ENCODE measurements at regions not wholly inside any gene's neighbourhood (a gene's known extent, or its start where the extent isn't known, plus 50 kb on each side); places are given as distances from the start of the nearest gene placed in this dataset.

DNA sequence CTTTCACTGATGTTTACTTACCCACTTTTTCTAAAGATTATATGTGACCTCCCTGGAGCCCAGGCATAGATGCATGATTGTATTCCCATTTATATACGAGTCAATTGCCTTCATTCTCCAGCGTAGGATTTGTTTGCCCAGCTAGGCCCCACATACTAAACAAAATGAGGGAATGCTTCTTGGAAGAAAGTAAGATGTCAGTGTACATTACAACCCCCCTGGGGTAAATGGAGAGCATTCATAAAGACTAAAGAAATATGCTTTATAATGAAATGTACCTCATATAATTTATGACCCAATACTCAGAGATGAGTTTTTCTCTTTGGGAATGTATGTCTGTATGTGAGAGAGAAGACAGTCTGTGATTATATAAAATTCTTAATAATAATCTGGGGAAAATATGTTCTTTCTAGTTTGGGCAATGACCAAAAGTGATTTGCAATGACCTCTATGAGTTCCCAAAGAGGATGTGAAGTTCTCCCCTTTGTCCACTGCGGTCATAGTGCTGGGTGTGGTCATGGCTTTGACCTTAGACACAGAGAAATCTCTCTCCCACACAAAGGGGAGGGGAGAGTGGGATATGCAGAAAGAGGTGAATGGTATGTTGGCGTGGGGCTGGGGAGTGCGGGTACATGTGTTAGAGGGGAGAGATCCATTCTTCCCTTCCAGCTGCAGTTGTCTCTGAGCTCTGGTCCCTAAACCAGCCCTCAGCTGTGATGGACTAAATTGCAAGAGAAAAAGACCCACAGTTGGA is 175.6 kb downstream of the EN1 start:
- TF ChIP-seq, protein P1, sequence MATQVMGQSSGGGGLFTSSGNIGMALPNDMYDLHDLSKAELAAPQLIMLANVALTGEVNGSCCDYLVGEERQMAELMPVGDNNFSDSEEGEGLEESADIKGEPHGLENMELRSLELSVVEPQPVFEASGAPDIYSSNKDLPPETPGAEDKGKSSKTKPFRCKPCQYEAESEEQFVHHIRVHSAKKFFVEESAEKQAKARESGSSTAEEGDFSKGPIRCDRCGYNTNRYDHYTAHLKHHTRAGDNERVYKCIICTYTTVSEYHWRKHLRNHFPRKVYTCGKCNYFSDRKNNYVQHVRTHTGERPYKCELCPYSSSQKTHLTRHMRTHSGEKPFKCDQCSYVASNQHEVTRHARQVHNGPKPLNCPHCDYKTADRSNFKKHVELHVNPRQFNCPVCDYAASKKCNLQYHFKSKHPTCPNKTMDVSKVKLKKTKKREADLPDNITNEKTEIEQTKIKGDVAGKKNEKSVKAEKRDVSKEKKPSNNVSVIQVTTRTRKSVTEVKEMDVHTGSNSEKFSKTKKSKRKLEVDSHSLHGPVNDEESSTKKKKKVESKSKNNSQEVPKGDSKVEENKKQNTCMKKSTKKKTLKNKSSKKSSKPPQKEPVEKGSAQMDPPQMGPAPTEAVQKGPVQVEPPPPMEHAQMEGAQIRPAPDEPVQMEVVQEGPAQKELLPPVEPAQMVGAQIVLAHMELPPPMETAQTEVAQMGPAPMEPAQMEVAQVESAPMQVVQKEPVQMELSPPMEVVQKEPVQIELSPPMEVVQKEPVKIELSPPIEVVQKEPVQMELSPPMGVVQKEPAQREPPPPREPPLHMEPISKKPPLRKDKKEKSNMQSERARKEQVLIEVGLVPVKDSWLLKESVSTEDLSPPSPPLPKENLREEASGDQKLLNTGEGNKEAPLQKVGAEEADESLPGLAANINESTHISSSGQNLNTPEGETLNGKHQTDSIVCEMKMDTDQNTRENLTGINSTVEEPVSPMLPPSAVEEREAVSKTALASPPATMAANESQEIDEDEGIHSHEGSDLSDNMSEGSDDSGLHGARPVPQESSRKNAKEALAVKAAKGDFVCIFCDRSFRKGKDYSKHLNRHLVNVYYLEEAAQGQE (IDR thresholded peaks at IDR 0.05; ENCODE audit: low read depth, low read length) = no peak
- TF ChIP-seq, protein P2, sequence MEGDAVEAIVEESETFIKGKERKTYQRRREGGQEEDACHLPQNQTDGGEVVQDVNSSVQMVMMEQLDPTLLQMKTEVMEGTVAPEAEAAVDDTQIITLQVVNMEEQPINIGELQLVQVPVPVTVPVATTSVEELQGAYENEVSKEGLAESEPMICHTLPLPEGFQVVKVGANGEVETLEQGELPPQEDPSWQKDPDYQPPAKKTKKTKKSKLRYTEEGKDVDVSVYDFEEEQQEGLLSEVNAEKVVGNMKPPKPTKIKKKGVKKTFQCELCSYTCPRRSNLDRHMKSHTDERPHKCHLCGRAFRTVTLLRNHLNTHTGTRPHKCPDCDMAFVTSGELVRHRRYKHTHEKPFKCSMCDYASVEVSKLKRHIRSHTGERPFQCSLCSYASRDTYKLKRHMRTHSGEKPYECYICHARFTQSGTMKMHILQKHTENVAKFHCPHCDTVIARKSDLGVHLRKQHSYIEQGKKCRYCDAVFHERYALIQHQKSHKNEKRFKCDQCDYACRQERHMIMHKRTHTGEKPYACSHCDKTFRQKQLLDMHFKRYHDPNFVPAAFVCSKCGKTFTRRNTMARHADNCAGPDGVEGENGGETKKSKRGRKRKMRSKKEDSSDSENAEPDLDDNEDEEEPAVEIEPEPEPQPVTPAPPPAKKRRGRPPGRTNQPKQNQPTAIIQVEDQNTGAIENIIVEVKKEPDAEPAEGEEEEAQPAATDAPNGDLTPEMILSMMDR (IDR thresholded peaks at IDR 0.05) = no peak
- TF ChIP-seq USF2 (IDR thresholded peaks at IDR 0.05; ENCODE audit: borderline replicate concordance, low read depth, low read length) (no peak), MEF2A (IDR thresholded peaks at IDR 0.05; ENCODE audit: borderline replicate concordance, low read depth) (no peak), NFIC (IDR thresholded peaks at IDR 0.05; ENCODE audit: borderline replicate concordance) (no peak), NRF1 (IDR thresholded peaks at IDR 0.05; ENCODE audit: low read depth, low read length) (no peak)
- TF ChIP-seq, protein P3, sequence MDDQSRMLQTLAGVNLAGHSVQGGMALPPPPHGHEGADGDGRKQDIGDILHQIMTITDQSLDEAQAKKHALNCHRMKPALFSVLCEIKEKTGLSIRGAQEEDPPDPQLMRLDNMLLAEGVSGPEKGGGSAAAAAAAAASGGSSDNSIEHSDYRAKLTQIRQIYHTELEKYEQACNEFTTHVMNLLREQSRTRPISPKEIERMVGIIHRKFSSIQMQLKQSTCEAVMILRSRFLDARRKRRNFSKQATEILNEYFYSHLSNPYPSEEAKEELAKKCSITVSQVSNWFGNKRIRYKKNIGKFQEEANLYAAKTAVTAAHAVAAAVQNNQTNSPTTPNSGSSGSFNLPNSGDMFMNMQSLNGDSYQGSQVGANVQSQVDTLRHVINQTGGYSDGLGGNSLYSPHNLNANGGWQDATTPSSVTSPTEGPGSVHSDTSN (IDR thresholded peaks at IDR 0.05) = no peak
